ENCODE measurements at regions not wholly inside any gene's neighbourhood (a gene's known extent, or its start where the extent isn't known, plus 50 kb on each side); places are given as distances from the start of the nearest gene placed in this dataset.

DNA sequence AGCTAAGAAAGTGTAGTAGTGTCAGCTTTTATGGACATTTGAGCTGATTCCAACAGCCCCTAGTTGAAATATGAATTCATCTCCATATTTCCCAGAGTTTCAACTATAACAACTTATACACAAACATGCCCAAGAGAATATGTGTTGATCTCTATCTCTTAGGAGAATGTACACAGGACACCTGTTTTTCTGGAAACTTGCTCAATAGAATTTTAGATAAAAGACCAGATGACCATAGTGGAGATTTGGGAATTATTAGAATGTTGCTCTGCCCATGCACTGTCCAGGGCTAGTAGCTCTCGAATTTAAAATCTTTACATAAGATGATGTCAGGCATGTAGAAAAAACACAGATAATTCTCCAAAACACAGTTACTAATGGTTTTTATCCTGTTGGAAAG, 162.3 kb upstream of the VRK2 start:
- Histone ChIP-seq H2AK5ac (ENCODE audit: low read depth, low read length) (no peak overlapping the region), H3K79me1 (ENCODE audit: low read depth, low read length) (no peaks in the 10 kb centered on the region), H3K14ac (ENCODE audit: insufficient read length) (no peak overlapping the region), H3K9ac (replicated peaks in 1 of 4; ENCODE audit: extremely low read depth in 1 of 4, low read depth in 3 of 4, low read length in 3 of 4) (no peak overlapping the region), H3K79me2 (ENCODE audit: control insufficient read depth in 1 of 2, insufficient read depth in 2 of 2, low read length in 2 of 2) (no peaks in the 10 kb centered on the region), H3K4me1 (replicated peaks in 1 of 4; ENCODE audit: control insufficient read depth in 3 of 4, insufficient read depth in 4 of 4, low read length in 3 of 4) (no peaks in the 10 kb centered on the region; a peak in 2 of 7 replicates), H3K27me3 (replicated peaks in 1 of 4; ENCODE audit: control insufficient read depth in 3 of 4, extremely low read depth in 1 of 4, insufficient read depth in 3 of 4, low read length in 3 of 4) (no peaks in the 10 kb centered on the region), H2BK12ac (ENCODE audit: low read depth, low read length) (no peak overlapping the region), H2BK120ac (replicated peaks; ENCODE audit: low read depth, low read length) (no peak overlapping the region), H2BK20ac (ENCODE audit: low read length) (no peak overlapping the region), H2BK15ac (ENCODE audit: low read length) (no peak overlapping the region), H3K18ac (ENCODE audit: extremely low read depth, low read length) (no peak overlapping the region), H3K27ac (ENCODE audit: low read depth, low read length) (no peak overlapping the region), H4K8ac (ENCODE audit: extremely low read depth, insufficient read depth, low read length) (no peak overlapping the region), H4K20me1 (replicated peaks in 1 of 2; ENCODE audit: control insufficient read depth in 1 of 2, insufficient read depth in 2 of 2, low read length in 2 of 2) (no peaks in the 10 kb centered on the region), H3K4me2 (ENCODE audit: insufficient read depth in 1 of 2, low read depth in 2 of 2, low read length in 2 of 2) (no peak overlapping the region), H3K56ac (replicated peaks; ENCODE audit: insufficient read length, low read depth, low read length) (no peak overlapping the region), H3K4me3 (ENCODE audit: extremely low read depth in 1 of 4, insufficient read depth in 2 of 4, low read depth in 3 of 4, low read length in 4 of 4) (no peak overlapping the region), H3K36me3 (ENCODE audit: control insufficient read depth in 2 of 4, insufficient read depth in 4 of 4, low read length in 3 of 4) (no peaks in the 10 kb centered on the region), H3K23me2 (ENCODE audit: low read depth, low read length) (no peaks in the 10 kb centered on the region), H2BK5ac (ENCODE audit: low read depth, low read length) (no peak overlapping the region), H4K91ac (replicated peaks; ENCODE audit: insufficient read length, low read length) (no peak overlapping the region), H2AFZ (ENCODE audit: low read length) (no peak overlapping the region), H3K4ac (replicated peaks; ENCODE audit: insufficient read length, low read depth, low read length) (no peak overlapping the region), H4K5ac (ENCODE audit: insufficient read length, low read depth, low read length) (no peak overlapping the region), H3K9me3 (ENCODE audit: insufficient read depth in 2 of 2, low read depth in 1 of 2, low read length in 1 of 2) (no peaks in the 10 kb centered on the region), H3K23ac (ENCODE audit: insufficient read length) (no peak overlapping the region)
- ChIA-PET CTCF (ENCODE audit: partially characterized antibody) (interaction anchor here (1.1 kb wide), 1 partner anchor 367 kb away, joined by 3 read pairs; no protein-coding TSS in a partner anchor), POLR2A (ENCODE audit: partially characterized antibody) (no interaction called here)
- TF ChIP-seq TCF12 (IDR thresholded peaks at IDR 0.05; ENCODE audit: low read depth, low read length) (no peak), GABPA (IDR thresholded peaks at IDR 0.05; ENCODE audit: borderline replicate concordance, insufficient read depth, low read length) (no peak), SIRT6 (IDR thresholded peaks at IDR 0.05; ENCODE audit: low read length) (no peak), YY1 (IDR thresholded peaks at IDR 0.05; ENCODE audit: low read depth, low read length) (no peak), BRCA1 (IDR thresholded peaks at IDR 0.05; ENCODE audit: low read depth, low read length) (no peak), SP4 (IDR thresholded peaks at IDR 0.05; ENCODE audit: low read length) (no peak), TAF7 (optimal IDR thresholded peaks at IDR 0.05; ENCODE audit: borderline replicate concordance, low read depth, low read length) (no peak), BACH1 (IDR thresholded peaks at IDR 0.05; ENCODE audit: low read length) (no peak), KDM5A (IDR thresholded peaks at IDR 0.05; ENCODE audit: low read length) (no peak), POLR2AphosphoS5 (IDR thresholded peaks at IDR 0.05; ENCODE audit: low read depth, low read length) (no peak), TEAD4 (IDR thresholded peaks at IDR 0.05; ENCODE audit: low read depth, low read length) (no peak), SAP30 (IDR thresholded peaks at IDR 0.05; ENCODE audit: insufficient read depth, insufficient replicate concordance, low read length) (no peak), NANOG (IDR thresholded peaks at IDR 0.05; ENCODE audit: insufficient read depth, low read depth, low read length, poor library complexity, severe bottlenecking) (no peak), SRF (IDR thresholded peaks at IDR 0.05; ENCODE audit: low read depth, low read length) (no peak), KDM1A (IDR thresholded peaks at IDR 0.05; ENCODE audit: borderline replicate concordance, low read length) (no peak)
- TF ChIP-seq, protein P1, sequence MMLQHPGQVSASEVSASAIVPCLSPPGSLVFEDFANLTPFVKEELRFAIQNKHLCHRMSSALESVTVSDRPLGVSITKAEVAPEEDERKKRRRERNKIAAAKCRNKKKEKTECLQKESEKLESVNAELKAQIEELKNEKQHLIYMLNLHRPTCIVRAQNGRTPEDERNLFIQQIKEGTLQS (IDR thresholded peaks at IDR 0.05; ENCODE audit: insufficient read depth, low read depth, low read length): no peak
- FAIRE-seq (no peak), DNase-seq (ENCODE audit: low read depth in 1 of 2, low spot score in 2 of 2) (no peak)
- WGBS, 2 experiments (ENCODE audit: extremely low coverage in 1 of 2, insufficient coverage in 1 of 2, insufficient read length in 1 of 2, insufficient replicate concordance in 2 of 2, low coverage in 1 of 2, low lambda C conversion rate in 2 of 2, missing lambda C conversion rate in 1 of 2): 96% methylated on average over 1 of the region's 1 CpG; no CpG with 5 or more reads in 1 of the 2 experiments

Data from H1 (cell line).